AG10803 (cell line): ENCODE measurements at regions not wholly inside any gene's neighbourhood (a gene's known extent, or its start where the extent isn't known, plus 50 kb on each side); places are given as distances from the start of the nearest gene placed in this dataset.

ENCODE experiments used
- DNase-seq: peaks from one replicate; pipeline ENCODE4 v3.0.0; 2010; ENCODE audit warnings: low read depth
- H3K4me3 ChIP-seq: 2 replicates; pipeline ENCODE4 v1.5.1; 2011; ENCODE audit warnings: mild to moderate bottlenecking, low read length, control low read depth
- CTCF ChIP-seq: conservative IDR thresholded peaks from 2 replicates; pipeline ENCODE4 v1.5.1; 2011; ENCODE audit warnings: mild to moderate bottlenecking, low read length, control low read depth, inconsistent platforms

- H3K4me3 ChIP-seq, result no peak overlapping the region
- DNase-seq, result peak; percentile 20
- no peak for TF ChIP-seq CTCF
Observed at GRCh38 chr10:36087006-36088005, 445.2 kb upstream of the FZD8 start.

- H3K4me3 ChIP-seq, result no peak overlapping the region
- TF ChIP-seq CTCF, result no peak
- no peak for DNase-seq
Observed at GRCh38 chr10:36075196-36075595, 433.1 kb upstream of the FZD8 start.

GRCh38 chr10:36073796-36074345, 431.8 kb upstream of the FZD8 start:
- TF ChIP-seq CTCF, result no peak
- no peak for DNase-seq
- no peak overlapping the region for H3K4me3 ChIP-seq

GRCh38 chr10:36068542-36068941, 426.4 kb upstream of the FZD8 start:
- H3K4me3 ChIP-seq, result no peak overlapping the region
- no peak for DNase-seq
- TF ChIP-seq CTCF, result no peak

GRCh38 chr10:36067748-36068147, 425.7 kb upstream of the FZD8 start:
- H3K4me3 ChIP-seq, result no peak overlapping the region
- TF ChIP-seq CTCF, result no peak
- no peak for DNase-seq

GRCh38 chr10:36066850-36067249, 424.8 kb upstream of the FZD8 start:
- H3K4me3 ChIP-seq, result no peak overlapping the region
- DNase-seq, result no peak
- no peak for TF ChIP-seq CTCF

- TF ChIP-seq CTCF, result no peak
- H3K4me3 ChIP-seq, result no peak overlapping the region
Observed at GRCh38 chr10:36066102-36066501, 424.0 kb upstream of the FZD8 start.

More at GRCh38 chr10:36066102-36066501, 424.0 kb upstream of the FZD8 start:
- DNase-seq, result no peak
